DND-41 (cell line): ENCODE measurements at regions not wholly inside any gene's neighbourhood (a gene's known extent, or its start where the extent isn't known, plus 50 kb on each side); places are given as distances from the start of the nearest gene placed in this dataset.

Source experiments
- ATAC-seq: fragments of 200-7000 bp; cut with Tn5 transposase; 3 replicates; pipeline ENCODE4 v1.9.1; 2021; ENCODE audit warnings: low read depth; ENCODE audit not compliant: insufficient read depth
- DNase-seq: peaks from one replicate; pipeline ENCODE4 v3.0.0-alpha.2; 2020
- H2AFZ ChIP-seq: 2 replicates; pipeline ENCODE4 v1.6.0; 2012; ENCODE audit warnings: low read depth, low read length
- H3K27ac ChIP-seq: 2 replicates; pipeline ENCODE4 v1.5.1; 2012; ENCODE audit warnings: low read length, inconsistent platforms
- H3K27me3 ChIP-seq: fragments of 200-600 bp; sonication (generic); 2 replicates; pipeline ENCODE4 v1.6.0; 2012; ENCODE audit warnings: low read length, mild to moderate bottlenecking, inconsistent platforms; ENCODE audit not compliant: insufficient read depth, poor library complexity
- H3K36me3 ChIP-seq: 2 replicates; pipeline ENCODE4 v1.5.1; 2012; ENCODE audit warnings: low read length, inconsistent platforms; ENCODE audit not compliant: insufficient read depth
- H3K4me1 ChIP-seq: 2 replicates; pipeline ENCODE4 v1.5.1; 2012; ENCODE audit warnings: mild to moderate bottlenecking, low read length; ENCODE audit not compliant: insufficient read depth
- H3K4me2 ChIP-seq: 2 replicates; pipeline ENCODE4 v1.6.0; 2012; ENCODE audit warnings: mild to moderate bottlenecking, moderate library complexity, low read length, inconsistent platforms; ENCODE audit not compliant: insufficient read depth
- H3K4me3 ChIP-seq, 2 experiments: fragments of 200-600 bp in 1 of 2; shearing (Covaris generic) in 1 of 2; 2 replicates each; pipeline ENCODE4 v1.5.1; 2012 to 2016; ENCODE audit warnings: inconsistent platforms in 2 of 2, low read length in 2 of 2, mild to moderate bottlenecking in 2 of 2, low read depth in 1 of 2, moderate library complexity in 1 of 2
- H3K79me2 ChIP-seq: 2 replicates; pipeline ENCODE4 v1.6.0; 2012; ENCODE audit warnings: low read length, inconsistent platforms; ENCODE audit not compliant: insufficient read depth
- H3K9ac ChIP-seq: 2 replicates; pipeline ENCODE4 v1.6.0; 2012; ENCODE audit warnings: low read depth, mild to moderate bottlenecking, inconsistent platforms, low read length, moderate library complexity
- H3K9me3 ChIP-seq: 2 replicates; pipeline ENCODE4 v1.5.1; 2012; ENCODE audit warnings: low read length, moderate library complexity, mild to moderate bottlenecking, inconsistent platforms; ENCODE audit not compliant: insufficient read depth, severe bottlenecking
- H4K20me1 ChIP-seq: 2 replicates; pipeline ENCODE4 v1.6.0; 2012; ENCODE audit warnings: low read length; ENCODE audit not compliant: insufficient read depth
- CTCF ChIP-seq: IDR thresholded peaks from 2 replicates; pipeline ENCODE4 v1.5.1; 2012; ENCODE audit warnings: borderline replicate concordance, low read length, moderate library complexity, mild to moderate bottlenecking; ENCODE audit not compliant: poor library complexity, severe bottlenecking; ENCODE audit errors: extremely low read depth
- EZH2 ChIP-seq: IDR thresholded peaks from 3 replicates; pipeline ENCODE4 v1.6.1; 2012; ENCODE audit warnings: borderline replicate concordance, low read depth, mild to moderate bottlenecking, moderate library complexity, low read length, inconsistent platforms; ENCODE audit not compliant: severe bottlenecking

DNA sequence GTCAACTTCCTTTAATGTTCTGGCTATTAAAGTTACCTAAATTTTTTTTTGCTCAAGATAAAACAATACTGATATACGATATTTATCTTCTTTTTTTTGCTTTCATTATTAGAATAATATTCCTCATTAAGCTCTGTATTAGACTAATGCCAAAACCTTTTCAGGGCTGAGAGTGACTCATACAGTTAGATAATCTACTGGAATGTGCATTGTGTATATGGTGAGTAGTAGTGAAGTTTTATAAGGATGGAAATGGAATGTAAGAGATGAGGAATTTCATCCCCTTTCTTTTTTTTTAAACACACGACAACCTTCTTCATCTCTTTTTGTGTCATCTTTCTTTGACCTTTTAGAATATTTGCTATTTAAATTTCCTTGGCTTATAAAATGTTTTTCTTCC, 268.6 kb downstream of the ISL1 start:
- ATAC-seq, result no peak
- no peak for TF ChIP-seq CTCF
- no peak for TF ChIP-seq EZH2
- Histone ChIP-seq H3K4me2 (no peak overlapping the region), H3K27me3 (no peaks in the 10 kb centered on the region), H3K36me3 (no peaks in the 10 kb centered on the region), H3K9ac (no peak overlapping the region), H2AFZ (no peak overlapping the region), H4K20me1 (no peaks in the 10 kb centered on the region), H3K4me3 (no peak overlapping the region), H3K27ac (no peak overlapping the region), H3K79me2 (no peaks in the 10 kb centered on the region), H3K9me3 (no peaks in the 10 kb centered on the region), H3K4me1 (no peaks in the 10 kb centered on the region)
- no peak for DNase-seq

DNA sequence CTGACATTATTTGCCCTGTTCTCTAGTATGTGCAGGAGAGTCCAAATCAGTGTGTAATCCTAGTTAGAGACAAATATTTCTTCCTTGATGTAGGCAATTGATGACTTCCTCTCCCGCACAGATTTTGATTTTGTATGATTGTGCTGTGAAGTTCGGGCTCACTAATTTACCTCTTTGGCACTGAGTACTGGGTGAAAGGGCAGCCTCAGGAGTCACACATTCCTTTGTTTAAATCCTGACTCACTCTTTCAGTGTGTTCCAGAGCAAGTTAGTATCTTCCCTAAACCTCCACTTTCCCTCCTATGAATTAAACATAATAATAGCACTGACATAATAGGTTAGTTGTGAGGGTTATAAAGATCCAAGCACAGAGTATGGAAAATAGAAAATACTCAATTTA, 269.7 kb downstream of the ISL1 start:
- H2AFZ ChIP-seq, result no peak overlapping the region
- no peak overlapping the region for H3K9ac ChIP-seq
- H3K27me3 ChIP-seq, result no peaks in the 10 kb centered on the region
- no peak for DNase-seq
- no peak overlapping the region for H3K27ac ChIP-seq
- H3K9me3 ChIP-seq, result no peaks in the 10 kb centered on the region
- no peak for TF ChIP-seq CTCF
- TF ChIP-seq EZH2, result no peak
- no peak overlapping the region for H3K4me2 ChIP-seq
- ATAC-seq, result no peak
- H3K79me2 ChIP-seq, result no peaks in the 10 kb centered on the region
- no peaks in the 10 kb centered on the region for H3K4me1 ChIP-seq
- H3K4me3 ChIP-seq, result no peak overlapping the region
- H3K36me3 ChIP-seq, result no peaks in the 10 kb centered on the region
- no peaks in the 10 kb centered on the region for H4K20me1 ChIP-seq

DNA sequence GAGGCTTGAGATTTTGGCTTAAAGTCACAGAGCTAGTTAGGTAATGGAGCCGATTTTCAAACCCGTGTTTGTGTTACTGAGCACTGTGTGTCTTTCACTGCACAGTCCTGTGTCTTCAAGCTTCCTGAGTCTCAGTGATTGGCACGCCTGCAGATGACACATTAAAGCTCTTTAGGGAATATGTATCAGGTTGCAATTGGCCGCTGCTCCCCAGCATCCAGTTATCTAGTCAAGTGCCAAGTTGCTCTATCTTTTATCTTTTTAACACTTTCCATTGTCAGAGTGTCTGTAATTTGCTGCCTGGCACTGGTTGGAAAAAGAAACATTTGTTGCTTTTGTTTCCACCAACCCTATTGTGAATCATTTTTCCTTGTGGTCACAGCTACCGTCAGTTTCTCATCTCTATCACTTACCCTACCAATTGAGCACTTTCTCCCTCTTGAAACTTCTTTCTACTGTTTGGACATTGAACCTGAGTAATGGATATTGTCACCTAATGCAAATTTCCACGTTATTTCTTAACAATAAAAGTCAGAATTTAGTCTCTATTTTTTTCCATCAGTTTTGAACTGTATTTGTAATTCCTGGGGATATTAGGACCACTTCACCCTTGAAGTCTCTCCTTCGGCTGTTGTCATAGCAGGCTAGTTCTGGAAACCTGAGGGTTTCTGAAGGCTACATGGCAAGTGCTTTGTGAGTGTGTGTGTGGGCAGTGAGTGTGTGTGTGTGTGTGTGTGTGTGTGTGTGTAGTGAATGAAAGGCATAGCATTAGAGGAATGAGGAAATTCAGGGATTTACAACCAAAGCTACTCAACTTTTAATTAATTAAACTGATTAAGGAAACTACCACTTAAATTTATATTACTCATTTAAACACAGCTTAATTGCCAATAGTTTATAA, 274.3 kb downstream of the ISL1 start:
- ATAC-seq, result no peak
- no peak for DNase-seq
- Histone ChIP-seq H3K27me3 (no peaks in the 10 kb centered on the region), H3K4me1 (no peaks in the 10 kb centered on the region), H3K4me2 (no peak overlapping the region), H3K4me3 (no peak overlapping the region), H4K20me1 (no peaks in the 10 kb centered on the region), H3K9ac (no peak overlapping the region), H3K9me3 (no peaks in the 10 kb centered on the region), H3K27ac (no peak overlapping the region), H3K79me2 (no peaks in the 10 kb centered on the region), H2AFZ (no peak overlapping the region), H3K36me3 (no peaks in the 10 kb centered on the region)
- TF ChIP-seq EZH2, result no peak
- no peak for TF ChIP-seq CTCF
